H1 (cell line): ENCODE measurements at regions not wholly inside any gene's neighbourhood (a gene's known extent, or its start where the extent isn't known, plus 50 kb on each side); places are given as distances from the start of the nearest gene placed in this dataset.

Experiments used
- ATF3 ChIP-seq: IDR thresholded peaks from 2 replicates; pipeline ENCODE4 v1.6.1; 2011; ENCODE audit warnings: low read depth, mild to moderate bottlenecking, low read length; ENCODE audit not compliant: insufficient read depth
- CHD7 ChIP-seq: fragments of 300-600 bp; sonication (generic); IDR thresholded peaks from 2 replicates; pipeline ENCODE4 v1.7.1; 2012; ENCODE audit warnings: low read length, moderate library complexity, mild to moderate bottlenecking, inconsistent platforms; ENCODE audit not compliant: insufficient replicate concordance
- CREB1 ChIP-seq: IDR thresholded peaks from 2 replicates; pipeline ENCODE4 v1.6.1; 2012; ENCODE audit warnings: inconsistent platforms
- EGR1 ChIP-seq: IDR thresholded peaks from 2 replicates; pipeline ENCODE4 v1.6.1; 2011; ENCODE audit warnings: low read depth, low read length, borderline replicate concordance
- RBBP5 ChIP-seq: IDR thresholded peaks from 2 replicates; pipeline ENCODE4 v1.7.1; 2012; ENCODE audit warnings: low read depth, mild to moderate bottlenecking, inconsistent platforms, low read length, moderate library complexity, borderline replicate concordance

- no peak for TF ChIP-seq CHD7
- no peak for TF ChIP-seq CREB1
- TF ChIP-seq EGR1: no peak
- no peak for TF ChIP-seq RBBP5
- no peak for TF ChIP-seq ATF3
Measured at GRCh38 chr2:100222844-100223243, 80.5 kb upstream of the AFF3 start (continued).
